ENCODE measurements at regions not wholly inside any gene's neighbourhood (a gene's known extent, or its start where the extent isn't known, plus 50 kb on each side); places are given as distances from the start of the nearest gene placed in this dataset.

DNA sequence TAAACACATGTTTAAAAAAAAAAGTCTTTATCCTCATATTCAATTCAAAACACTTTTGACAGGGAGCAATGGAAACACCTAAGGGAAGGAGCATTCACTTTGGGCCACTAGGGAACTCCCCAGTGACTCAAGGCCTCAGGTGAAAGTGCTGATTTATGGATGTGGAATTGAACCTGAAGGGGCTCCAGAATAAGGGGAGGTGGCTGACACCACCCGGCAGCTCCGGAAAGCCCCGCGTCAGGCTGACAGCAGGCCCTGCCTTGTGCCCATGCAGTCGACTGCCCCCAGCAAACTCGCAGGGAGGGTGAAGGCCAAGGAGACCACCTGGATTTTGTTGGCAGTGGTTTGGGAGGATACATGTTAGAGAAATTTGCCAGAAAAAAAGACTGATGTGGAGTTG lies 275.3 kb upstream of the NCKAP5 start:
- TF ChIP-seq, protein P1, sequence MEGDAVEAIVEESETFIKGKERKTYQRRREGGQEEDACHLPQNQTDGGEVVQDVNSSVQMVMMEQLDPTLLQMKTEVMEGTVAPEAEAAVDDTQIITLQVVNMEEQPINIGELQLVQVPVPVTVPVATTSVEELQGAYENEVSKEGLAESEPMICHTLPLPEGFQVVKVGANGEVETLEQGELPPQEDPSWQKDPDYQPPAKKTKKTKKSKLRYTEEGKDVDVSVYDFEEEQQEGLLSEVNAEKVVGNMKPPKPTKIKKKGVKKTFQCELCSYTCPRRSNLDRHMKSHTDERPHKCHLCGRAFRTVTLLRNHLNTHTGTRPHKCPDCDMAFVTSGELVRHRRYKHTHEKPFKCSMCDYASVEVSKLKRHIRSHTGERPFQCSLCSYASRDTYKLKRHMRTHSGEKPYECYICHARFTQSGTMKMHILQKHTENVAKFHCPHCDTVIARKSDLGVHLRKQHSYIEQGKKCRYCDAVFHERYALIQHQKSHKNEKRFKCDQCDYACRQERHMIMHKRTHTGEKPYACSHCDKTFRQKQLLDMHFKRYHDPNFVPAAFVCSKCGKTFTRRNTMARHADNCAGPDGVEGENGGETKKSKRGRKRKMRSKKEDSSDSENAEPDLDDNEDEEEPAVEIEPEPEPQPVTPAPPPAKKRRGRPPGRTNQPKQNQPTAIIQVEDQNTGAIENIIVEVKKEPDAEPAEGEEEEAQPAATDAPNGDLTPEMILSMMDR (IDR thresholded peaks at IDR 0.05): no peak
- no peak for TF ChIP-seq POLR2A (IDR thresholded peaks at IDR 0.05)

All from right lobe of liver (tissue), 4 donors.